Endodermal cell (in vitro differentiated cells): ENCODE measurements at regions not wholly inside any gene's neighbourhood (a gene's known extent, or its start where the extent isn't known, plus 50 kb on each side); places are given as distances from the start of the nearest gene placed in this dataset.

Experiments
- DNase-seq: peaks from one replicate; pipeline ENCODE4 v3.0.0-alpha.2; 2017
- H3K27ac ChIP-seq: 2 replicates; pipeline ENCODE4 v1.5.1; 2013; ENCODE audit warnings: mild to moderate bottlenecking, low read depth, low read length, moderate library complexity
- H3K27me3 ChIP-seq: 2 replicates; pipeline ENCODE4 v1.6.1; 2013; ENCODE audit warnings: mild to moderate bottlenecking, low read length, moderate library complexity; ENCODE audit not compliant: insufficient read depth, control insufficient read depth, poor library complexity, severe bottlenecking
- H3K36me3 ChIP-seq: 2 replicates; pipeline ENCODE4 v1.7.0; 2013; ENCODE audit warnings: mild to moderate bottlenecking, low read length, moderate library complexity; ENCODE audit not compliant: control insufficient read depth, insufficient read depth
- H3K4me1 ChIP-seq: one replicate; pipeline ENCODE4 v1.7.0; 2013; ENCODE audit warnings: low read length; ENCODE audit not compliant: control insufficient read depth, insufficient read depth
- H3K4me3 ChIP-seq: 2 replicates; pipeline ENCODE4 v1.5.1; 2013; ENCODE audit warnings: mild to moderate bottlenecking, low read length, moderate library complexity
- H3K9ac ChIP-seq: 2 replicates; pipeline ENCODE4 v1.6.1; 2013; ENCODE audit warnings: mild to moderate bottlenecking, low read length, moderate library complexity; ENCODE audit not compliant: poor library complexity, severe bottlenecking; ENCODE audit errors: extremely low read depth
- H3K9me3 ChIP-seq: 2 replicates; pipeline ENCODE4 v1.6.1; 2013; ENCODE audit warnings: mild to moderate bottlenecking, low read length, moderate library complexity; ENCODE audit not compliant: control insufficient read depth
- H3K27ac Mint-ChIP-seq: 2 replicates; pipeline ENCODE4 v1.8.0; 2020; ENCODE audit warnings: mixed read lengths
- H3K27me3 Mint-ChIP-seq: 2 replicates; pipeline ENCODE4 v1.8.0; 2021; ENCODE audit warnings: mild to moderate bottlenecking, mixed read lengths; ENCODE audit not compliant: insufficient read depth
- H3K36me3 Mint-ChIP-seq: 2 replicates; pipeline ENCODE4 v1.8.0; 2020; ENCODE audit warnings: low read depth, mixed read lengths
- H3K4me1 Mint-ChIP-seq: 2 replicates; pipeline ENCODE4 v1.8.0; 2020; ENCODE audit warnings: mixed read lengths
- H3K4me3 Mint-ChIP-seq: 2 replicates; pipeline ENCODE4 v1.8.0; 2020; ENCODE audit warnings: mild to moderate bottlenecking, moderate library complexity, mixed read lengths
- H3K9me3 Mint-ChIP-seq: 2 replicates; pipeline ENCODE4 v1.8.0; 2020; ENCODE audit warnings: mild to moderate bottlenecking, mixed read lengths
- WGBS, 2 experiments: methylation state at CpG; one replicate each; pipeline versions ENCODE4 v1.1.5 to v1.1.7; 2013; ENCODE audit warnings: missing lambda C conversion rate in 2 of 2, mixed read lengths in 1 of 2; ENCODE audit not compliant: insufficient coverage in 1 of 2, insufficient read length in 1 of 2; 5-methylcytosine and 5-hydroxymethylcytosine counted together
- TF ChIP-seq, protein P1 (sequence below): fragments of 200-600 bp; sonication (generic); conservative IDR thresholded peaks from 2 replicates; pipeline ENCODE4 v1.5.0; 2021; ENCODE audit warnings: antibody characterized with exemption, mild to moderate bottlenecking

- Mint-ChIP-seq H3K9me3 (no peaks in the 10 kb centered on the region), H3K27ac (peak overlapping the region; percentile 46), H3K4me3 (peak overlapping the region; percentile 9), H3K36me3 (no peaks in the 10 kb centered on the region), H3K27me3 (no peaks in the 10 kb centered on the region), H3K4me1 (peaks cover 70% of the 10 kb centered on the region)
- Histone ChIP-seq H3K27ac (peak overlapping the region; percentile 30), H3K36me3 (no peaks in the 10 kb centered on the region), H3K9ac (no peak overlapping the region), H3K9me3 (no peaks in the 10 kb centered on the region), H3K27me3 (no peaks in the 10 kb centered on the region), H3K4me3 (no peak overlapping the region), H3K4me1 (peaks cover 24% of the 10 kb centered on the region)
- TF ChIP-seq, protein P1, sequence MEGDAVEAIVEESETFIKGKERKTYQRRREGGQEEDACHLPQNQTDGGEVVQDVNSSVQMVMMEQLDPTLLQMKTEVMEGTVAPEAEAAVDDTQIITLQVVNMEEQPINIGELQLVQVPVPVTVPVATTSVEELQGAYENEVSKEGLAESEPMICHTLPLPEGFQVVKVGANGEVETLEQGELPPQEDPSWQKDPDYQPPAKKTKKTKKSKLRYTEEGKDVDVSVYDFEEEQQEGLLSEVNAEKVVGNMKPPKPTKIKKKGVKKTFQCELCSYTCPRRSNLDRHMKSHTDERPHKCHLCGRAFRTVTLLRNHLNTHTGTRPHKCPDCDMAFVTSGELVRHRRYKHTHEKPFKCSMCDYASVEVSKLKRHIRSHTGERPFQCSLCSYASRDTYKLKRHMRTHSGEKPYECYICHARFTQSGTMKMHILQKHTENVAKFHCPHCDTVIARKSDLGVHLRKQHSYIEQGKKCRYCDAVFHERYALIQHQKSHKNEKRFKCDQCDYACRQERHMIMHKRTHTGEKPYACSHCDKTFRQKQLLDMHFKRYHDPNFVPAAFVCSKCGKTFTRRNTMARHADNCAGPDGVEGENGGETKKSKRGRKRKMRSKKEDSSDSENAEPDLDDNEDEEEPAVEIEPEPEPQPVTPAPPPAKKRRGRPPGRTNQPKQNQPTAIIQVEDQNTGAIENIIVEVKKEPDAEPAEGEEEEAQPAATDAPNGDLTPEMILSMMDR = no peak
- 69 to 86% methylated on average over 10 to 17 of the region's 17 CpGs for WGBS, 2 experiments
- DNase-seq = peak; percentile 62
These were observed 72.1 kb downstream of the FOXA2 start for GRCh38 chr20:22511943-22512910.

DNA sequence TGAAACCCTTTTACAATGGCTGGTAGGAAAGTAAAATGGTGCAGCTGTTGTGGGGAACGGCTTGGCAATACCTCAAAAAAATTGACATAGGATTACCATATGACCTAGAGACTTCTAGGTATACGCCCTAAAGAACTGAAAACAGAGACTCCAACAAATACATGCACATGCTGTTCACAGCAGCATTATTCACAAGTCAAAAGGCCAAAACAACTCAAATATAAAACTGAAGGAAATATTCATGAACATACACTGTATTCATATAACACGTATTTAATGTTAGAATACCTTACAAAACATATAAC is 74.6 kb downstream of the FOXA2 start:
- H3K4me1 ChIP-seq = peaks cover 24% of the 10 kb centered on the region
- no peaks in the 10 kb centered on the region for H3K27me3 ChIP-seq
- Mint-ChIP-seq H3K4me3 (no peak overlapping the region), H3K9me3 (no peaks in the 10 kb centered on the region), H3K27me3 (no peaks in the 10 kb centered on the region), H3K4me1 (peaks cover 58% of the 10 kb centered on the region), H3K36me3 (no peaks in the 10 kb centered on the region), H3K27ac (no peak overlapping the region)
- H3K9ac ChIP-seq = no peak overlapping the region
- TF ChIP-seq, protein P1 = no peak
- WGBS, 2 experiments = 91 to 100% methylated on average over 1 to 3 of the region's 3 CpGs
- no peaks in the 10 kb centered on the region for H3K36me3 ChIP-seq
- no peaks in the 10 kb centered on the region for H3K9me3 ChIP-seq
- no peak overlapping the region for H3K4me3 ChIP-seq
- no peak overlapping the region for H3K27ac ChIP-seq
- no peak for DNase-seq

DNA sequence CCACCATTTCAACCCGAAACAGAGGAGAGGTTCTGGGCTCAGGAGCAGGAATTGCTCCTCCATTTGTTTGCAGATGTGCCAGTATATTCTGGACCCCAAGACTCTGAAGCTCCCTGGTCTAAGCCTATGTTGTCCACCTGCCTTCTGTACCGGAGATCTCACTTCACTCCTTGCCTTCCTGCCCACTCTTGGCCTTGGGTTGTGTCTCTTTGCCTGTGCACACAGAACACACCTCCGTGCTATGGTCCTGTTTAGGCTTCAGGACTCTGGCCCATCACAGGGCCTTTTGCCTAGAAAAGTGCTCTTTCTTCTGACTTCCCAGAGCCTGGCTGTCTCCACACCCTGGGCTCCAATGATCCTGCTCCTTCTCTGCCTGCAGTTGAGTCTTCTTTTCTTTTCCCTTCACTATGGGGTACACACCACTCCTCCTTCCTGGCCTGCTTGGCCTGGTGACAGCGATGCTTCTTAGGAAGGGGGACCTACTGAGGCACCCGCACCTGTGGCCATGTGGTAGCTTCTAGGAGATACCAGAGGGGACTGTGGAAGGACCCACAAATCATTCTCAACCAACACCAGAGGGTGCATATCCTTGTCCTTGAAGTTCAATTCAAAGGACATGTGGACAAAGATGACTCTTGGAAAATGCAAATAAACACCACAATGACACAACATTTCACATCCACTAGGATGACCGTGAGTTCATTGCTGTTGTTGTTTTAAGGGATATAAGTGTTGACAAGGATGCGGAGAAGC is 75.1 kb downstream of the FOXA2 start:
- peak overlapping the region; percentile 32 for H3K27ac Mint-ChIP-seq
- Histone ChIP-seq H3K9ac (no peak overlapping the region), H3K4me1 (peaks cover 24% of the 10 kb centered on the region), H3K9me3 (no peaks in the 10 kb centered on the region), H3K36me3 (no peaks in the 10 kb centered on the region), H3K27ac (no peak overlapping the region), H3K27me3 (no peaks in the 10 kb centered on the region), H3K4me3 (no peak overlapping the region)
- no peak for DNase-seq
- TF ChIP-seq, protein P1 = no peak
- H3K36me3 Mint-ChIP-seq = no peaks in the 10 kb centered on the region
- H3K4me1 Mint-ChIP-seq = peaks cover 58% of the 10 kb centered on the region
- 89 to 91% methylated on average over 4 to 7 of the region's 7 CpGs for WGBS, 2 experiments
- H3K27me3 Mint-ChIP-seq = no peaks in the 10 kb centered on the region
- H3K9me3 Mint-ChIP-seq = no peaks in the 10 kb centered on the region
- H3K4me3 Mint-ChIP-seq = no peak overlapping the region
